DND-41 (cell line): ENCODE measurements at regions not wholly inside any gene's neighbourhood (a gene's known extent, or its start where the extent isn't known, plus 50 kb on each side); places are given as distances from the start of the nearest gene placed in this dataset.

Experiments used
- EZH2 ChIP-seq: IDR thresholded peaks from 3 replicates; pipeline ENCODE4 v1.6.1; 2012; ENCODE audit warnings: borderline replicate concordance, low read depth, mild to moderate bottlenecking, moderate library complexity, low read length, inconsistent platforms; ENCODE audit not compliant: severe bottlenecking
- TF ChIP-seq, protein P1 (sequence below): IDR thresholded peaks from 2 replicates; pipeline ENCODE4 v1.5.1; 2012; ENCODE audit warnings: borderline replicate concordance, low read length, moderate library complexity, mild to moderate bottlenecking; ENCODE audit not compliant: poor library complexity, severe bottlenecking; ENCODE audit errors: extremely low read depth

DNA sequence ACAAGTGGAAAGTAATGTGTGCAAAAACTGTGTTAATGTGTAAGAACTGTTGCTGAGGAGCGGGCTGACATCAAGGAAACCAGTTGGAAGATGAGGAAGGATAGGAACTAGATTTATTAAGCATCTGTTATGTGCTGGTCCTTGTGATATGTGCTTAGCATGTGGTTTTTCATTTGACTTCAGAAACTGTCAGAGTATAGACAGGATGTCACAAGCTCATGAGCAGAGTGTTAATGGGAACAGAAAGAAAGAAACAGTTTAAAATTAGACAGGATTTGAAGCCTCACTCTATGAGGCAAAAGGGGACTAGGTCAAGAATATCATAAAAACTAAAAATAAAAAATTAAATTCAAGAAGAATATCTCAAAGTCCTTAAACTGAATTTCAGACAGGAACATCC lies 270.6 kb upstream of the DPPA4 start:
- TF ChIP-seq, protein P1, sequence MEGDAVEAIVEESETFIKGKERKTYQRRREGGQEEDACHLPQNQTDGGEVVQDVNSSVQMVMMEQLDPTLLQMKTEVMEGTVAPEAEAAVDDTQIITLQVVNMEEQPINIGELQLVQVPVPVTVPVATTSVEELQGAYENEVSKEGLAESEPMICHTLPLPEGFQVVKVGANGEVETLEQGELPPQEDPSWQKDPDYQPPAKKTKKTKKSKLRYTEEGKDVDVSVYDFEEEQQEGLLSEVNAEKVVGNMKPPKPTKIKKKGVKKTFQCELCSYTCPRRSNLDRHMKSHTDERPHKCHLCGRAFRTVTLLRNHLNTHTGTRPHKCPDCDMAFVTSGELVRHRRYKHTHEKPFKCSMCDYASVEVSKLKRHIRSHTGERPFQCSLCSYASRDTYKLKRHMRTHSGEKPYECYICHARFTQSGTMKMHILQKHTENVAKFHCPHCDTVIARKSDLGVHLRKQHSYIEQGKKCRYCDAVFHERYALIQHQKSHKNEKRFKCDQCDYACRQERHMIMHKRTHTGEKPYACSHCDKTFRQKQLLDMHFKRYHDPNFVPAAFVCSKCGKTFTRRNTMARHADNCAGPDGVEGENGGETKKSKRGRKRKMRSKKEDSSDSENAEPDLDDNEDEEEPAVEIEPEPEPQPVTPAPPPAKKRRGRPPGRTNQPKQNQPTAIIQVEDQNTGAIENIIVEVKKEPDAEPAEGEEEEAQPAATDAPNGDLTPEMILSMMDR: no peak
- no peak for TF ChIP-seq EZH2
